Body of pancreas (tissue), 4 donors: ENCODE measurements at regions not wholly inside any gene's neighbourhood (a gene's known extent, or its start where the extent isn't known, plus 50 kb on each side); places are given as distances from the start of the nearest gene placed in this dataset.

Source experiments
- CTCF ChIP-seq, 7 experiments: fragments of 450-650 bp in 4 of 7; fragments of 200-600 bp in 3 of 7; sonication (generic) in 3 of 7; IDR thresholded peaks; one replicate each; pipeline ENCODE4 v1.5.1; 2016 to 2019; ENCODE audit warnings: antibody characterized with exemption in 7 of 7
- POLR2A ChIP-seq, 3 donors: fragments of 450-650 bp; IDR thresholded peaks; one replicate each; pipeline ENCODE4 v1.6.1; 2016; ENCODE audit warnings: antibody characterized with exemption in 3 of 3, mild to moderate bottlenecking in 2 of 3

GRCh38 chr4:136136601-136137000 lies 1395.7 kb downstream of the PCDH18 start:
- TF ChIP-seq CTCF (IDR thresholded peaks at IDR 0.05) = no peak
- TF ChIP-seq POLR2A (IDR thresholded peaks at IDR 0.05) = no peak
